IPS-15b (cell line): ENCODE measurements at regions not wholly inside any gene's neighbourhood (a gene's known extent, or its start where the extent isn't known, plus 50 kb on each side); places are given as distances from the start of the nearest gene placed in this dataset.

ENCODE experiments used
- H3K27me3 ChIP-seq: one replicate; pipeline ENCODE4 v1.6.1; 2013; ENCODE audit warnings: low read length; ENCODE audit not compliant: control insufficient read depth, insufficient read depth
- H3K36me3 ChIP-seq: one replicate; pipeline ENCODE4 v1.6.1; 2013; ENCODE audit warnings: low read length; ENCODE audit not compliant: control insufficient read depth, insufficient read depth
- H3K4me1 ChIP-seq: one replicate; pipeline ENCODE4 v1.6.1; 2013; ENCODE audit warnings: mild to moderate bottlenecking, low read length; ENCODE audit not compliant: control insufficient read depth, insufficient read depth
- H3K4me3 ChIP-seq: one replicate; pipeline ENCODE4 v1.5.1; 2013; ENCODE audit warnings: low read depth, low read length
- H3K9ac ChIP-seq: one replicate; pipeline ENCODE4 v1.6.1; 2013; ENCODE audit warnings: low read depth, mild to moderate bottlenecking, low read length
- H3K9me3 ChIP-seq: one replicate; pipeline ENCODE4 v1.6.1; 2013; ENCODE audit warnings: mild to moderate bottlenecking, low read length; ENCODE audit not compliant: control insufficient read depth, insufficient read depth

GRCh38 chr7:108824840-108825580 is 255.3 kb downstream of the DNAJB9 start:
- Histone ChIP-seq H3K4me1 (no peaks in the 10 kb centered on the region), H3K9me3 (no peaks in the 10 kb centered on the region), H3K36me3 (no peaks in the 10 kb centered on the region), H3K4me3 (no peak overlapping the region), H3K9ac (no peak overlapping the region), H3K27me3 (no peaks in the 10 kb centered on the region)

DNA sequence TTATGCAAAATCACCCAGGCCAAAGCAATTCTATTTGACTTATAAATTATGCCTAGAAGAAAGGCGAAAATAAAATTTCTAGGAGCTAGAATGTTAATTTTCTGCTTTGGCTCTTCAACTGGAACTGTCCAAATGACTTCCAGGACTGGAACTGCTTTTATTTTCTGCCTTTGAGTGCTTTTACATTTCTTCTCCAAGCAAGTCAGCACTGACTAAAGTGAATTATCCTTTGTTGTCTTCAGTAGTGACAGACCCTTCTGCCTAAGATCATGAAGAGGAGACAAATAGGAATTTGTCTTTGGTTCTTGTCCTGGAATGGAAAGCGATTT is 255.9 kb downstream of the DNAJB9 start:
- H3K27me3 ChIP-seq, result no peaks in the 10 kb centered on the region
- no peak overlapping the region for H3K9ac ChIP-seq
- no peak overlapping the region for H3K4me3 ChIP-seq
- no peaks in the 10 kb centered on the region for H3K36me3 ChIP-seq
- H3K4me1 ChIP-seq, result no peaks in the 10 kb centered on the region
- no peaks in the 10 kb centered on the region for H3K9me3 ChIP-seq

- H3K4me1 ChIP-seq, result no peaks in the 10 kb centered on the region
- no peak overlapping the region for H3K4me3 ChIP-seq
- no peaks in the 10 kb centered on the region for H3K9me3 ChIP-seq
- no peaks in the 10 kb centered on the region for H3K36me3 ChIP-seq
- H3K27me3 ChIP-seq, result no peaks in the 10 kb centered on the region
- H3K9ac ChIP-seq, result no peak overlapping the region
Observed at GRCh38 chr7:108836256-108836655, 266.6 kb downstream of the DNAJB9 start.

DNA sequence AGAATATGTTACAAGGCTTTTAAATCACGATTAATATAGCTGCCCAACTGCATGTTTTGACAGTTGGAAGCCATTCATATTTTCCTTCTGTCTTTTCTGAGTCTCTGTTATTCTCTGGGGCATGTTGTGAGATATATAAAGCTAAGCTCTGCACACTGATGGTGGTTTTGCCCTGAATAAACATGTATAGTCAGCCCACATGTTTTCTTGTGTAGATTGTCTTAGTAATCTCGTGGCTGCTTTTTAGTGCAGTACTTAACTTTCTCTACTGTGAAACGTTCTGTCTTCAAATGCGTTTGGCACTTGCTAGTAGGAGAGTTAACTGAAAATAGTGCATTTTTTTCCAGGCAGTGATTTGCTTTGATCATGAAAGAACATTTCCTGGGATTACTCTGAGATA is 268.5 kb downstream of the DNAJB9 start:
- Histone ChIP-seq H3K4me3 (no peak overlapping the region), H3K9me3 (no peaks in the 10 kb centered on the region), H3K27me3 (no peaks in the 10 kb centered on the region), H3K4me1 (no peaks in the 10 kb centered on the region), H3K36me3 (no peaks in the 10 kb centered on the region), H3K9ac (no peak overlapping the region)

DNA sequence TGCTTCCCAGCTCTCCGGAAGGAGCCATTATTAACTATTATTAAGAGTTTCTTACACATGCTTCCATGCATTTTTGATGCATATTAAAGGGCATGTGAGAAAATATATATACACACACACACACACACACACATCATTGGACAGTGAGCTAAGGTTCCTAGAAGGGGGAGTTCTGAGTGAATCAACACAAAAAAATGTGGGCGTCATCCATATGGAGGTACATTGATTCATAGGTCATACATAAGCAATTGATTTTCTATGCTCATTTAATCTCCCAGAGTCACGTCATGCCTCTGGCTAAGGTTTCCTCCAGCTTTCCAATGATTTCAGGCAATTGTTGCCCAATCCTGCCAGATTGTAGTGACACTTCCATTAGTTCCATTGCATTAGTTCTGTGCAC is 269.4 kb downstream of the DNAJB9 start:
- no peaks in the 10 kb centered on the region for H3K4me1 ChIP-seq
- H3K9ac ChIP-seq, result no peak overlapping the region
- H3K9me3 ChIP-seq, result no peaks in the 10 kb centered on the region

GRCh38 chr7:108845951-108846350 is 276.3 kb downstream of the DNAJB9 start:
- no peaks in the 10 kb centered on the region for H3K36me3 ChIP-seq
- H3K4me3 ChIP-seq, result no peak overlapping the region
- no peak overlapping the region for H3K9ac ChIP-seq
- H3K9me3 ChIP-seq, result no peaks in the 10 kb centered on the region
- no peaks in the 10 kb centered on the region for H3K27me3 ChIP-seq
- no peaks in the 10 kb centered on the region for H3K4me1 ChIP-seq

More for the DNA sequence above, 269.4 kb downstream of the DNAJB9 start:
- H3K36me3 ChIP-seq, result no peaks in the 10 kb centered on the region
- H3K27me3 ChIP-seq, result no peaks in the 10 kb centered on the region
- no peak overlapping the region for H3K4me3 ChIP-seq

DNA sequence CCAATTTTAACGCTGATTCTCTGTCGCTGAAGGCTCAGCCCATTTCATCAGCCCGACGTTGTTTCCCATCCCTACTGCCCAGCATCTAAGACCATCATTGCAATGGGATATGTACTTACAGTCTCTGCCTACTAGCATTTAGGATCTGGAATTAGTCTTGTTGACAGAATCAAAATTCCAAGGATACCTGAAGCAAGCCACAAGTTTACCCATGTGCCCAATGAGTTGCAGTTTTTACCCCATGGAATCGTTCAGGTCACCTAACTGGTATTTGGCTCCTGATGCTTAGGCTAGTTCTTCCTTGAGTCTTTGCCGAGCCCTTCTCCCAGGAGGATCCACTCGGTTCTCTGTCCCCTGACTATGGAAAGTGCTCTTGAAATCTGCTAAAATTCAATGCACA is 276.8 kb downstream of the DNAJB9 start:
- no peaks in the 10 kb centered on the region for H3K9me3 ChIP-seq
- H3K27me3 ChIP-seq, result no peaks in the 10 kb centered on the region
- no peak overlapping the region for H3K4me3 ChIP-seq
- no peak overlapping the region for H3K9ac ChIP-seq
- H3K4me1 ChIP-seq, result no peaks in the 10 kb centered on the region
- H3K36me3 ChIP-seq, result no peaks in the 10 kb centered on the region

GRCh38 chr7:108848486-108848885 is 278.8 kb downstream of the DNAJB9 start:
- H3K9me3 ChIP-seq, result no peaks in the 10 kb centered on the region
- H3K4me3 ChIP-seq, result no peak overlapping the region
- H3K9ac ChIP-seq, result no peak overlapping the region
- no peaks in the 10 kb centered on the region for H3K36me3 ChIP-seq
- no peaks in the 10 kb centered on the region for H3K27me3 ChIP-seq
- no peaks in the 10 kb centered on the region for H3K4me1 ChIP-seq

GRCh38 chr7:108860615-108861014 is 290.9 kb downstream of the DNAJB9 start:
- Histone ChIP-seq H3K4me1 (no peaks in the 10 kb centered on the region), H3K27me3 (no peaks in the 10 kb centered on the region), H3K9ac (no peak overlapping the region), H3K4me3 (no peak overlapping the region), H3K36me3 (no peaks in the 10 kb centered on the region), H3K9me3 (peaks cover 2% of the 10 kb centered on the region)

DNA sequence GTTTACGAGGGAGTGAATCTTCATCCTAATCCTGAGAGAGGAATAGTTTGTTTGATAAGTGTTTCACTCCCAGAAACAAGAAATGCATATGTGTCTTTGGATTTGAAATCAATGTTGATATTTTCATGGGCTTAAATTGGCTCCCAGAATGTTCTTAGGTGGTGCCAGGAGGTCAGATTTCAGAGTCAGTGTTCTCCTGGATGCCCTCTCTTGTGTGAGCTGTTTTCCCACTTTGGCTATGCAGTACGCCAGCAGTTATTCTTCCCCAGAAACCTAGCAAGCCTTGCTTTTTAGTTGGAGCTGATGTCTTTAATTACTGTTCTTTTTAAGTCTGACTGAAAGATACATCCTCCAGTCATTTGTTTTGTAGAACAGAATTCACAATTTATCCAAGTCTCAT is 291.4 kb downstream of the DNAJB9 start:
- Histone ChIP-seq H3K4me3 (no peak overlapping the region), H3K4me1 (no peaks in the 10 kb centered on the region), H3K9ac (no peak overlapping the region), H3K9me3 (peaks cover 2% of the 10 kb centered on the region), H3K36me3 (no peaks in the 10 kb centered on the region), H3K27me3 (no peaks in the 10 kb centered on the region)

- Histone ChIP-seq H3K27me3 (no peaks in the 10 kb centered on the region), H3K4me3 (no peak overlapping the region), H3K4me1 (no peaks in the 10 kb centered on the region), H3K9me3 (peaks cover 2% of the 10 kb centered on the region), H3K9ac (no peak overlapping the region), H3K36me3 (no peaks in the 10 kb centered on the region)
Observed at GRCh38 chr7:108863227-108863848, 293.7 kb downstream of the DNAJB9 start.

DNA sequence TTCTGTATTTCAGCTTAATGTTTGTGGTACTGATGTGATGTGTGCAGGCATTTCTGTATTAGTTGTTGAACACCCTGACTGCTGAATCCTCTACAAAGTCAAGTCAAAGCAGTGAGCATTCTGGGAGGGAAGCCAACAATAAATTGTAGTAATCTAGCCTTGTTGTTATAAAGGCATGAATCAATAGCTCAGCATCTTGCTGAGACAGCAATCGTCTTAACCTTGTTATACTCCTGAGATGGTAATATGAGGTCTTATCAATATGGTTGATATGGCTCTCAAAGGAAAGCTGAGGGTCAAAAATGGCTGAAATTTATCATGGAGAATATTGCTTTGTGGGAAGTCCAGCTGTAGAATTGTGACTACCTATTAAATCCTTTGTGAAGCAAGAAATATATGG is 299.4 kb downstream of the DNAJB9 start:
- Histone ChIP-seq H3K9me3 (no peaks in the 10 kb centered on the region), H3K9ac (no peak overlapping the region), H3K4me1 (no peaks in the 10 kb centered on the region)

More for the DNA sequence above, 299.4 kb downstream of the DNAJB9 start:
- Histone ChIP-seq H3K4me3 (no peak overlapping the region), H3K36me3 (no peaks in the 10 kb centered on the region), H3K27me3 (no peaks in the 10 kb centered on the region)
